Stimulated activated CD8-positive, alpha-beta memory T cell treated with anti-CD3 and anti-CD28 coated beads, Interleukin-7, amount 100 ng/mL, for 4 hours (primary cell): ENCODE measurements at regions not wholly inside any gene's neighbourhood (a gene's known extent, or its start where the extent isn't known, plus 50 kb on each side); places are given as distances from the start of the nearest gene placed in this dataset.
A peak's percentile ranks its signal among the peaks of the same experiment; 100 is the strongest.

Source experiments
- DNase-seq, 2 donors: peaks; one replicate each; pipeline ENCODE4 v3.0.0-alpha.2; 2020; ENCODE audit warnings: low read depth in 2 of 2

- DNase-seq = no peak
Measured at GRCh38 chr4:138964716-138965426, 50.7 kb upstream of the NOCT start.

GRCh38 chr4:138963412-138963811 is 52.2 kb upstream of the NOCT start:
- no peak for DNase-seq

GRCh38 chr4:138961664-138962063 is 53.9 kb upstream of the NOCT start:
- DNase-seq = no peak

GRCh38 chr4:138961129-138961528 is 54.5 kb upstream of the NOCT start:
- no peak for DNase-seq

- no peak for DNase-seq
Measured at GRCh38 chr4:138960175-138960710, 55.3 kb upstream of the NOCT start.

GRCh38 chr4:138959097-138959815 is 56.3 kb upstream of the NOCT start:
- no peak for DNase-seq

- DNase-seq = no peak
Measured at GRCh38 chr4:138958519-138958918, 57.1 kb upstream of the NOCT start.

GRCh38 chr4:138957302-138957701 is 58.3 kb upstream of the NOCT start:
- no peak for DNase-seq

GRCh38 chr4:138954428-138954827 is 61.2 kb upstream of the NOCT start:
- DNase-seq = no peak

- DNase-seq = no peak
Measured at GRCh38 chr4:138953961-138954371, 61.6 kb upstream of the NOCT start.

- DNase-seq = peak in 1 of 2 donors; percentile 20
Measured at GRCh38 chr4:138952411-138952810, 63.2 kb upstream of the NOCT start.

GRCh38 chr4:138951764-138952163 is 63.8 kb upstream of the NOCT start:
- no peak for DNase-seq

- no peak for DNase-seq
Measured at GRCh38 chr4:138949866-138950265, 65.7 kb upstream of the NOCT start.

GRCh38 chr4:138948918-138949317 is 66.7 kb upstream of the NOCT start:
- no peak for DNase-seq

GRCh38 chr4:138946306-138946705 is 69.3 kb upstream of the NOCT start:
- no peak for DNase-seq

- no peak for DNase-seq
Measured at GRCh38 chr4:138945840-138946239, 69.7 kb upstream of the NOCT start.

- no peak for DNase-seq
Measured at GRCh38 chr4:138945401-138945800, 70.2 kb upstream of the NOCT start.

- DNase-seq = no peak
Measured at GRCh38 chr4:138943893-138944292, 71.7 kb upstream of the NOCT start.

GRCh38 chr4:138941037-138941436 is 74.5 kb upstream of the NOCT start:
- DNase-seq = no peak

- no peak for DNase-seq
Measured at GRCh38 chr4:138939960-138940359, 75.6 kb upstream of the NOCT start.

GRCh38 chr4:138938366-138938690 is 77.3 kb upstream of the NOCT start:
- no peak for DNase-seq

GRCh38 chr4:138935135-138935807 is 80.3 kb upstream of the NOCT start:
- no peak for DNase-seq

GRCh38 chr4:138927072-138927471 is 88.5 kb upstream of the NOCT start:
- no peak for DNase-seq
